IPS-15b (cell line): ENCODE measurements at regions not wholly inside any gene's neighbourhood (a gene's known extent, or its start where the extent isn't known, plus 50 kb on each side); places are given as distances from the start of the nearest gene placed in this dataset.

Experiments used
- H3K27me3 ChIP-seq: one replicate; pipeline ENCODE4 v1.6.1; 2013; ENCODE audit warnings: low read length; ENCODE audit not compliant: control insufficient read depth, insufficient read depth
- H3K36me3 ChIP-seq: one replicate; pipeline ENCODE4 v1.6.1; 2013; ENCODE audit warnings: low read length; ENCODE audit not compliant: control insufficient read depth, insufficient read depth
- H3K4me1 ChIP-seq: one replicate; pipeline ENCODE4 v1.6.1; 2013; ENCODE audit warnings: mild to moderate bottlenecking, low read length; ENCODE audit not compliant: control insufficient read depth, insufficient read depth
- H3K4me3 ChIP-seq: one replicate; pipeline ENCODE4 v1.5.1; 2013; ENCODE audit warnings: low read depth, low read length
- H3K9ac ChIP-seq: one replicate; pipeline ENCODE4 v1.6.1; 2013; ENCODE audit warnings: low read depth, mild to moderate bottlenecking, low read length
- H3K9me3 ChIP-seq: one replicate; pipeline ENCODE4 v1.6.1; 2013; ENCODE audit warnings: mild to moderate bottlenecking, low read length; ENCODE audit not compliant: control insufficient read depth, insufficient read depth

- H3K9ac ChIP-seq, result no peak overlapping the region
- H3K27me3 ChIP-seq, result no peaks in the 10 kb centered on the region
- H3K4me1 ChIP-seq, result no peaks in the 10 kb centered on the region
- H3K9me3 ChIP-seq, result no peaks in the 10 kb centered on the region
- no peak overlapping the region for H3K4me3 ChIP-seq
- H3K36me3 ChIP-seq, result no peaks in the 10 kb centered on the region
These were observed 155.0 kb upstream of the TSHZ3 start for GRCh38 chr19:31504221-31504620.

GRCh38 chr19:31505596-31505910 lies 156.3 kb upstream of the TSHZ3 start:
- Histone ChIP-seq H3K36me3 (no peaks in the 10 kb centered on the region), H3K9me3 (no peaks in the 10 kb centered on the region), H3K4me1 (no peaks in the 10 kb centered on the region), H3K9ac (no peak overlapping the region), H3K27me3 (no peaks in the 10 kb centered on the region), H3K4me3 (no peak overlapping the region)

- Histone ChIP-seq H3K36me3 (no peaks in the 10 kb centered on the region), H3K9ac (no peak overlapping the region), H3K4me3 (no peak overlapping the region), H3K4me1 (no peaks in the 10 kb centered on the region), H3K27me3 (no peaks in the 10 kb centered on the region), H3K9me3 (no peaks in the 10 kb centered on the region)
These were observed 156.9 kb upstream of the TSHZ3 start for GRCh38 chr19:31506102-31506501.

- Histone ChIP-seq H3K36me3 (no peaks in the 10 kb centered on the region), H3K9ac (no peak overlapping the region), H3K9me3 (no peaks in the 10 kb centered on the region), H3K4me1 (no peaks in the 10 kb centered on the region), H3K27me3 (no peaks in the 10 kb centered on the region), H3K4me3 (no peak overlapping the region)
These were observed 161.4 kb upstream of the TSHZ3 start for GRCh38 chr19:31510635-31511034.

- Histone ChIP-seq H3K9me3 (no peaks in the 10 kb centered on the region), H3K4me1 (no peaks in the 10 kb centered on the region), H3K9ac (no peak overlapping the region), H3K4me3 (no peak overlapping the region), H3K27me3 (no peaks in the 10 kb centered on the region), H3K36me3 (no peaks in the 10 kb centered on the region)
These were observed 161.9 kb upstream of the TSHZ3 start for GRCh38 chr19:31511098-31511497.

GRCh38 chr19:31511696-31512095 lies 162.5 kb upstream of the TSHZ3 start:
- Histone ChIP-seq H3K27me3 (no peaks in the 10 kb centered on the region), H3K9me3 (no peaks in the 10 kb centered on the region), H3K4me3 (no peak overlapping the region), H3K9ac (no peak overlapping the region), H3K36me3 (no peaks in the 10 kb centered on the region), H3K4me1 (no peaks in the 10 kb centered on the region)

GRCh38 chr19:31512181-31512970 lies 163.1 kb upstream of the TSHZ3 start:
- H3K9me3 ChIP-seq, result no peaks in the 10 kb centered on the region
- no peaks in the 10 kb centered on the region for H3K36me3 ChIP-seq
- H3K4me1 ChIP-seq, result no peaks in the 10 kb centered on the region
- no peaks in the 10 kb centered on the region for H3K27me3 ChIP-seq
- no peak overlapping the region for H3K9ac ChIP-seq
- H3K4me3 ChIP-seq, result no peak overlapping the region

- H3K4me3 ChIP-seq, result no peak overlapping the region
- no peaks in the 10 kb centered on the region for H3K27me3 ChIP-seq
- H3K9me3 ChIP-seq, result no peaks in the 10 kb centered on the region
- H3K4me1 ChIP-seq, result no peaks in the 10 kb centered on the region
- no peaks in the 10 kb centered on the region for H3K36me3 ChIP-seq
- no peak overlapping the region for H3K9ac ChIP-seq
These were observed 164.6 kb upstream of the TSHZ3 start for GRCh38 chr19:31513841-31514240.

GRCh38 chr19:31515931-31516330 lies 166.7 kb upstream of the TSHZ3 start:
- Histone ChIP-seq H3K4me3 (no peak overlapping the region), H3K4me1 (no peaks in the 10 kb centered on the region), H3K36me3 (no peaks in the 10 kb centered on the region), H3K9me3 (no peaks in the 10 kb centered on the region), H3K27me3 (no peaks in the 10 kb centered on the region), H3K9ac (no peak overlapping the region)

GRCh38 chr19:31516756-31517155 lies 167.5 kb upstream of the TSHZ3 start:
- no peaks in the 10 kb centered on the region for H3K9me3 ChIP-seq
- no peaks in the 10 kb centered on the region for H3K4me1 ChIP-seq
- no peaks in the 10 kb centered on the region for H3K27me3 ChIP-seq
- no peak overlapping the region for H3K4me3 ChIP-seq
- H3K36me3 ChIP-seq, result no peaks in the 10 kb centered on the region
- no peak overlapping the region for H3K9ac ChIP-seq

GRCh38 chr19:31517224-31518180 lies 168.3 kb upstream of the TSHZ3 start:
- Histone ChIP-seq H3K27me3 (no peaks in the 10 kb centered on the region), H3K4me1 (no peaks in the 10 kb centered on the region), H3K4me3 (no peak overlapping the region), H3K9me3 (no peaks in the 10 kb centered on the region), H3K36me3 (no peaks in the 10 kb centered on the region), H3K9ac (no peak overlapping the region)
